GM10266 (cell line): ENCODE measurements at regions not wholly inside any gene's neighbourhood (a gene's known extent, or its start where the extent isn't known, plus 50 kb on each side); places are given as distances from the start of the nearest gene placed in this dataset.

Experiments used
- DNase-seq: peaks from one replicate; pipeline ENCODE4 v3.0.0; 2012; ENCODE audit errors: extremely low spot score
- CTCF ChIP-seq: IDR thresholded peaks from 2 replicates; pipeline ENCODE4 v1.5.1; 2012; ENCODE audit warnings: mild to moderate bottlenecking, low read depth; ENCODE audit not compliant: control insufficient read depth, insufficient read depth; ENCODE audit errors: missing control alignments

- TF ChIP-seq CTCF, result no peak
- DNase-seq, result no peak
Measured at GRCh38 chr6:167572106-167572505, 247.2 kb downstream of the TTLL2 start.

DNA sequence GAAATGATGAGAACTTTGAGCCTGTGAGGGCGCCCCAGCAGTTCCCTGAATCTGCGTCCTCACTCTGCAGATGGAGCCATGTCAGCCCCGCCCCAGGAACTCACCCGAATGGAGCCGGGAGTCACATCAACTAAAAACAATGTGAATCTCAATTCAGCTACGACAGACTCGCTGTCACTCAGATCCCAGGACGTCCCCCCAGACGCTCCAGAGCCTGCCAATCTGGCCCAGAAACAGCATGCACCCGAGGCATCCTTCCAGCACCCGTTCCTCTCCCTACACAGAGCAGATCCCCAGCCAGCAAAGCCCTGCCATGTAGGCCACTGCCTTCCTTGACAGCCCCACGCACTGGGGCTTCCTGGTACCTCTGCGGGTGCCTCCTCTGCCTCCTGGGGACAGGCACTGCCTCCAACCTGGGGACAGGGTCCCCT is 248.0 kb downstream of the TTLL2 start:
- TF ChIP-seq CTCF, result no peak
- DNase-seq, result no peak

- no peak for DNase-seq
- no peak for TF ChIP-seq CTCF
Measured at GRCh38 chr6:167573461-167574215, 248.8 kb downstream of the TTLL2 start.

DNA sequence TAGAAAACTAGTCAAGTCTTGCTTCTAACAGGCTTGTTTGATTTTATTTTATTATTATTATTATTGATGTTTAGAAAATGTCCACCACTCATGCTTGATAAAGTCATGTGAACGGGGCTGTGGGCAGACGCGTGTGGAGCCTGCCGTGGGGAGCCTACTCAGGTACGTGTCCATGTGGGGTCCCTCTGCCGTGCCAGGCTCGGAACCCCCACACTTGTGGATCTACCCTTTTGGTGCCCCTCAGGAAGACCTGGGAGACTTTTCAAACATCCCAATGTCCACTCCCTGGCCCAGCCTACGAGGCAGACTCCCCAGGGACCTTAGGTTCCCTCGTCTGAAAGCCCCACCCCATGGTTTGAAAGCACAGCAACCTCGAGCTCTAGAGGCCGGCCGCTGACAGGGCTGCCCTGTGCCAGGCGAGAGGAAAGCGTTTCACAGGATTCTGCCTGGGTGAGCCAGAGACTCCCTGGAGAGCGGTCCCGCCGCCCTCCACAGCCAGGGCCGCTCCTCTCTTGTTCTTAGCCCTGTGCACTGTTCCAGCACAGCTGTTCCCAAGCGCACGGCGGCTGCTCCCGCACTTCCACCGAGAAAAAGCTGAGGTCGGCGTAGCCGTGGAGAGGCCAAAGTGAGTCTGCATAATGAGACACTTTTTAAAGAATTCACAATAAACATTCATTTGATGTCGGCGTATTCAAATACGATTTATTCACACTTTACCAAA is 249.7 kb downstream of the TTLL2 start:
- no peak for DNase-seq
- no peak for TF ChIP-seq CTCF

DNA sequence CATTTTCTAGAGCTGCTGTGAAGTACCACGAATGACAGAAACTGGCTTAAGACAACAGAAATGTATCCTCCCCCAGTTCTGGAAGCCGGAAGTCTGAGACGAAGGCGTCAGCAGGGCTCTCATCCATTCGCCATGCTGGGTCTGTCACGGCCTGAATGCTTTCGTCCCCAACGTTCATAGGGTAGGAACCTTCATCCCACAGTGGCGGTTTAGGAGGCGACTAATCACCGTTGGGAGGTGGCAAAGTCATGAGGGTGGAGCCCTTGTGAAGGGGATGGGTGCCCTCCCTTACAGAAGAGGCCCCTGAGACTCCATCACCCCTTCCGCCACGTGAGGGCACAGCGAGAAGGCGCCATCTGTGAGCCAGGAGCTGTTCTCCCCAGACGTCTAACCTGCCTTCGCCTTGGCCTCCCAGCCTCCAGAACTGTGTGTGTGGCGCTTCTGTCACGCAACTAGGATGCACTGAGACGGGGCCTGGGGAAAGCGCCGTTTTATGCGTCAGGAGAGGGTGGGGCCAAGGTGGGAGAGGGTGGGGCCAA is 250.3 kb downstream of the TTLL2 start:
- no peak for TF ChIP-seq CTCF
- no peak for DNase-seq

- DNase-seq, result no peak
- no peak for TF ChIP-seq CTCF
Measured at GRCh38 chr6:167576050-167576741, 250.5 kb upstream of the AFDN start.
